ENCODE measurements at regions not wholly inside any gene's neighbourhood (a gene's known extent, or its start where the extent isn't known, plus 50 kb on each side); places are given as distances from the start of the nearest gene placed in this dataset.

DNA sequence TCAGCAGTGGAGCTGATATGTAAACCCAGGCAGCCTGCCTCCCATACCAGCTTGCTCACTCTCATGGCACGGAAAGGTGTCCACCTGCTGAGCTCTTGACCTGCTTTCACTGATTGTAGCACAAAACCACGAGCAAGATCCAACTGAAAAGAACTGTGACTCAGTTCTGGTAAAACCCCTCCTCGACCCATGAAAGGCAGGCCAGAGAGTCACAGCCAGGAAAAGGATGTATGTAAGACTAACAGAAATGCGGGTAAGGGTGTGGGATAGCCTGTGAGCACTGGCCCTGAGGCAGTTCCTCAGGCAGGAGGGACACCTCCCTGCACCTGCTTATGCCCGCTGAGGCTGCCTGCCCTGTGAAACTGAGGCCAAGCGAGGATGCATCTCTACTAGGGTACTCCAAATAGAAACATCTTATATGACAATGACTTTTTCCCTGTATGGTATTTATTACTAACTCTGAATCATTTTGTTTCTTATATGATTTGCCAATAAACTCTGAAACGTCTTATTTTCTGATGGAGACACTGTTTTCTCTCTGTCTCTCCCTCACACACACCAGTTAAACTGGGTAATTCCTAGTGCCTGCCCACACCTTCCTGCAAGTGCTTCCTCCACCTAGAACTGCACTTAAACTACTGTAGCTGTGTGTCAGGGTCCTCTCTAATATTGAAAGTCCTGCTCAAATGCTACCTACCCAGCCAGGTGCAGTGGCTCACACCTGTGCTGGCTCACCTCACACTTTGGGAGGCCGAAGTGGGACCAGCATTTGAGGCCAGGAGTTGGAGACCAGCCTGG lies 73.3 kb upstream of the GHITM start:
- Histone ChIP-seq H3K36me3 (ENCODE audit: low read depth, low read length) (no peaks in the 10 kb centered on the region), H3K9ac (ENCODE audit: low read length) (no peak overlapping the region), H3K4me3 (ENCODE audit: low read length) (no peak overlapping the region), H3K9me2 (replicated peaks; ENCODE audit: low read length) (no peaks in the 10 kb centered on the region), H4K20me1 (ENCODE audit: low read length) (no peaks in the 10 kb centered on the region), H3F3A (ENCODE audit: low read length, unreplicated experiment) (no peaks in the 10 kb centered on the region), H3K27ac (ENCODE audit: low read length) (no peak overlapping the region), H3K9me3 (ENCODE audit: low read length) (no peaks in the 10 kb centered on the region), H2AFZ (ENCODE audit: low read length) (no peak overlapping the region), H3K4me2 (ENCODE audit: low read length) (no peak overlapping the region), H3K79me2 (ENCODE audit: low read length) (no peaks in the 10 kb centered on the region), H3K27me3 (ENCODE audit: low read length) (no peaks in the 10 kb centered on the region), H3K4me1 (ENCODE audit: insufficient read depth, low read length) (no peaks in the 10 kb centered on the region)
- no TSS peak for BruUV-seq (replicated peaks)
- intact Hi-C loops (cut with micrococcal nuclease), result no loop called here
- ChIA-PET CTCF (no interaction called here), POLR2A (ENCODE audit: unreplicated experiment) (no interaction called here)
- DNase-seq (no peak), ATAC-seq (no peak)
- TF ChIP-seq EZH2phosphoT487 (IDR thresholded peaks at IDR 0.05; ENCODE audit: borderline replicate concordance, low read length) (no peak), EZH2 (IDR thresholded peaks at IDR 0.05; ENCODE audit: low read length, unreplicated experiment) (no peak)
- TF ChIP-seq, protein P1, sequence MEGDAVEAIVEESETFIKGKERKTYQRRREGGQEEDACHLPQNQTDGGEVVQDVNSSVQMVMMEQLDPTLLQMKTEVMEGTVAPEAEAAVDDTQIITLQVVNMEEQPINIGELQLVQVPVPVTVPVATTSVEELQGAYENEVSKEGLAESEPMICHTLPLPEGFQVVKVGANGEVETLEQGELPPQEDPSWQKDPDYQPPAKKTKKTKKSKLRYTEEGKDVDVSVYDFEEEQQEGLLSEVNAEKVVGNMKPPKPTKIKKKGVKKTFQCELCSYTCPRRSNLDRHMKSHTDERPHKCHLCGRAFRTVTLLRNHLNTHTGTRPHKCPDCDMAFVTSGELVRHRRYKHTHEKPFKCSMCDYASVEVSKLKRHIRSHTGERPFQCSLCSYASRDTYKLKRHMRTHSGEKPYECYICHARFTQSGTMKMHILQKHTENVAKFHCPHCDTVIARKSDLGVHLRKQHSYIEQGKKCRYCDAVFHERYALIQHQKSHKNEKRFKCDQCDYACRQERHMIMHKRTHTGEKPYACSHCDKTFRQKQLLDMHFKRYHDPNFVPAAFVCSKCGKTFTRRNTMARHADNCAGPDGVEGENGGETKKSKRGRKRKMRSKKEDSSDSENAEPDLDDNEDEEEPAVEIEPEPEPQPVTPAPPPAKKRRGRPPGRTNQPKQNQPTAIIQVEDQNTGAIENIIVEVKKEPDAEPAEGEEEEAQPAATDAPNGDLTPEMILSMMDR (conservative IDR thresholded peaks at IDR 0.05; ENCODE audit: low read depth, low read length), result no peak

DNA sequence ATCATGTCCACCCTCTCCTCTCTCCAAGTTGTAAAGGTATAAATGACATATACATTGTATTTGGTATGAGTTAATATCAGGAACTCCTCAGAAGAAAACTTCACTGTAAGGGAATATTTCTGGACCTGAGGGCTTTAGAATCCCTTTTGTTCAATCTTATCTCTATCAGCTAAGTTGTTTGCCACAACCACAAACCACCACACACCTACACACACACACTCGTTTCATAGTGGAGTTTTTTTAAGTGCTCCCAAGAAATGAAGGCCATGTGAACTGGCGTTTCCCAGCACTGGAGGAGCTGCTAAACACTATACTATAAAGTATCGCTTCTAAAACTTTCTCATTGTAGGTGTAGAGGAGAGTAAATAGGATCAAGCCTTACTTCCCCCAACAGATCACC lies 64.8 kb upstream of the GHITM start:
- no peak for ATAC-seq
- TF ChIP-seq EZH2phosphoT487 (IDR thresholded peaks at IDR 0.05; ENCODE audit: borderline replicate concordance, low read length) (no peak), EZH2 (IDR thresholded peaks at IDR 0.05; ENCODE audit: low read length, unreplicated experiment) (no peak)
- TF ChIP-seq, protein P1 (conservative IDR thresholded peaks at IDR 0.05; ENCODE audit: low read depth, low read length), result no peak
- CTCF ChIA-PET, result no interaction called here

More for the DNA sequence above, 64.8 kb upstream of the GHITM start:
- Histone ChIP-seq H3K27me3 (ENCODE audit: low read length) (no peaks in the 10 kb centered on the region), H3K4me3 (ENCODE audit: low read length) (no peak overlapping the region), H3K36me3 (ENCODE audit: low read depth, low read length) (no peaks in the 10 kb centered on the region), H3K9me3 (ENCODE audit: low read length) (no peaks in the 10 kb centered on the region), H3K4me2 (ENCODE audit: low read length) (no peak overlapping the region), H4K20me1 (ENCODE audit: low read length) (no peaks in the 10 kb centered on the region), H3K79me2 (ENCODE audit: low read length) (no peaks in the 10 kb centered on the region), H3K9me2 (replicated peaks; ENCODE audit: low read length) (no peaks in the 10 kb centered on the region), H3K9ac (ENCODE audit: low read length) (no peak overlapping the region), H3F3A (ENCODE audit: low read length, unreplicated experiment) (no peaks in the 10 kb centered on the region), H2AFZ (ENCODE audit: low read length) (no peak overlapping the region), H3K4me1 (ENCODE audit: insufficient read depth, low read length) (no peaks in the 10 kb centered on the region), H3K27ac (ENCODE audit: low read length) (no peak overlapping the region)
- intact Hi-C loops (cut with micrococcal nuclease), result no loop called here
- no peak for DNase-seq
- POLR2A ChIA-PET (ENCODE audit: unreplicated experiment), result no interaction called here
- no TSS peak for BruUV-seq (replicated peaks)

All from PC-3 (cell line).